Mammary epithelial cell (primary cell): ENCODE measurements at regions not wholly inside any gene's neighbourhood (a gene's known extent, or its start where the extent isn't known, plus 50 kb on each side); places are given as distances from the start of the nearest gene placed in this dataset.

Source experiments
- CTCF ChIP-seq, 2 donors: IDR thresholded peaks in 1 of 2; conservative IDR thresholded peaks in 1 of 2; 2 replicates each; pipeline ENCODE4 v1.5.1; 2011 to 2012; ENCODE audit warnings: inconsistent platforms in 2 of 2, low read length in 2 of 2, mild to moderate bottlenecking in 2 of 2, control low read depth in 1 of 2, low read depth in 1 of 2; ENCODE audit not compliant: insufficient read depth in 1 of 2; ENCODE audit errors: extremely low read depth in 1 of 2
- EZH2 ChIP-seq: IDR thresholded peaks from 2 replicates; pipeline ENCODE4 v1.6.1; 2012; ENCODE audit warnings: low read length, inconsistent platforms, borderline replicate concordance

GRCh38 chr13:70668293-70668692 is 560.0 kb upstream of the KLHL1 start:
- TF ChIP-seq CTCF (conservative IDR thresholded peaks at IDR 0.05 in 1 of 2, IDR thresholded peaks at IDR 0.05 in 1 of 2; ENCODE audit: extremely low read depth in 1 of 2, insufficient read depth in 1 of 2, low read depth in 1 of 2, low read length in 2 of 2) (no peak), EZH2 (no peak)
